SKM-1 (cell line): ENCODE measurements at regions not wholly inside any gene's neighbourhood (a gene's known extent, or its start where the extent isn't known, plus 50 kb on each side); places are given as distances from the start of the nearest gene placed in this dataset.
"Not testable (repeated sequence)": the region's sequence is repeated elsewhere in the genome, so short reads cannot be mapped to it uniquely, and the experiment has no call there.

ENCODE experiments used
- DNase-seq: peaks from one replicate; lab custom pipeline; 2025; ENCODE audit not compliant: unreplicated experiment; lab: John Stamatoyannopoulos, UW

GRCh38 chr3:164174059-164174458 lies 904.2 kb downstream of the SI start:
- DNase-seq, result no peak

- no peak for DNase-seq
Observed at GRCh38 chr3:164155400-164155799, 922.9 kb downstream of the SI start.

- DNase-seq, result no peak
Observed at GRCh38 chr3:164144824-164145223, 933.5 kb downstream of the SI start.

- no peak for DNase-seq
Observed at GRCh38 chr3:164132878-164133277, 945.4 kb downstream of the SI start.

GRCh38 chr3:164113371-164114332 lies 964.6 kb downstream of the SI start:
- no peak for DNase-seq

- no peak for DNase-seq
Observed at GRCh38 chr3:164096352-164096751, 981.9 kb downstream of the SI start.

- no peak for DNase-seq
Observed at GRCh38 chr3:164095949-164096348, 982.3 kb downstream of the SI start.

GRCh38 chr3:164095279-164095678 lies 983.0 kb downstream of the SI start:
- no peak for DNase-seq

GRCh38 chr3:164094546-164094945 lies 983.8 kb downstream of the SI start:
- DNase-seq, result no peak

- DNase-seq, result no peak
Observed at GRCh38 chr3:164080208-164080607, 998.1 kb downstream of the SI start.

GRCh38 chr3:164064298-164064697 lies 1014.0 kb downstream of the SI start:
- no peak for DNase-seq

GRCh38 chr3:164060923-164061322 lies 1017.4 kb downstream of the SI start:
- no peak for DNase-seq

- no peak for DNase-seq
Observed at GRCh38 chr3:164049847-164050246, 1028.4 kb downstream of the SI start.

- no peak for DNase-seq
Observed at GRCh38 chr3:164048451-164048850, 1029.8 kb downstream of the SI start.

GRCh38 chr3:164040991-164041390 lies 1037.3 kb downstream of the SI start:
- DNase-seq, result no peak

GRCh38 chr3:164030194-164030593 lies 1048.1 kb downstream of the SI start:
- DNase-seq, result no peak

GRCh38 chr3:164024786-164025185 lies 1053.5 kb downstream of the SI start:
- no peak for DNase-seq

GRCh38 chr3:164023480-164023879 lies 1054.8 kb downstream of the SI start:
- no peak for DNase-seq

- DNase-seq, result no peak
Observed at GRCh38 chr3:164018500-164018899, 1059.8 kb downstream of the SI start.

- DNase-seq, result no peak
Observed at GRCh38 chr3:164007765-164008164, 1070.5 kb downstream of the SI start.

GRCh38 chr3:164004205-164004604 lies 1074.1 kb downstream of the SI start:
- DNase-seq, result no peak

GRCh38 chr3:164003016-164003415 lies 1075.3 kb downstream of the SI start:
- not testable (repeated sequence) for DNase-seq

GRCh38 chr3:163983940-163984339 lies 1094.4 kb downstream of the SI start:
- no peak for DNase-seq
